H1 (cell line): ENCODE measurements at regions not wholly inside any gene's neighbourhood (a gene's known extent, or its start where the extent isn't known, plus 50 kb on each side); places are given as distances from the start of the nearest gene placed in this dataset.

Experiments used
- CTCF ChIA-PET: fragments of 300-600 bp; sonication (Branson Sonifier 250); formaldehyde crosslinking; loops from one replicate; lab custom pipeline; 2021; ENCODE audit not compliant: partially characterized antibody; lab: Charles Lee
- POLR2A ChIA-PET: fragments of 300-600 bp; sonication (Branson Sonifier 250); formaldehyde crosslinking; loops from one replicate; lab custom pipeline; 2021; ENCODE audit warnings: inconsistent platforms; ENCODE audit not compliant: partially characterized antibody; lab: Charles Lee
- DNase-seq, 2 experiments: peaks; one replicate each; pipeline versions ENCODE4 v3.0.0 to v3.0.0-alpha.2; 2010 to 2022; ENCODE audit warnings: low spot score in 2 of 2, low read depth in 1 of 2, mixed read lengths in 1 of 2
- FAIRE-seq: peaks from 2 replicates; lab custom pipeline; 2011; peaks lifted over from hg19 to GRCh38; lab: Jason Lieb, UNC
- H2AFZ ChIP-seq: 2 replicates; pipeline ENCODE4 v1.8.1; 2012; ENCODE audit warnings: low read length, inconsistent platforms
- H2AK5ac ChIP-seq: 2 replicates; pipeline ENCODE4 v1.6.1; 2013; ENCODE audit warnings: low read depth, low read length
- H2BK120ac ChIP-seq: replicated peaks from 2 replicates; pipeline ENCODE3; 2013; ENCODE audit warnings: low read depth, low read length, inconsistent platforms
- H2BK12ac ChIP-seq: 2 replicates; pipeline ENCODE4 v1.6.1; 2013; ENCODE audit warnings: low read depth, low read length
- H2BK15ac ChIP-seq: 2 replicates; pipeline ENCODE4 v1.6.1; 2013; ENCODE audit warnings: low read length
- H2BK20ac ChIP-seq: 2 replicates; pipeline ENCODE4 v1.6.1; 2013; ENCODE audit warnings: low read length
- H2BK5ac ChIP-seq: 2 replicates; pipeline ENCODE4 v1.6.1; 2013; ENCODE audit warnings: low read depth, low read length
- H3K14ac ChIP-seq: 2 replicates; pipeline ENCODE4 v1.6.1; 2013; ENCODE audit warnings: inconsistent platforms; ENCODE audit not compliant: insufficient read length
- H3K18ac ChIP-seq: 2 replicates; pipeline ENCODE4 v1.6.1; 2013; ENCODE audit warnings: low read length; ENCODE audit errors: extremely low read depth
- H3K23ac ChIP-seq: 2 replicates; pipeline ENCODE4 v1.6.1; 2013; ENCODE audit warnings: inconsistent platforms; ENCODE audit not compliant: insufficient read length
- H3K23me2 ChIP-seq: 2 replicates; pipeline ENCODE4 v1.6.1; 2013; ENCODE audit warnings: low read depth, low read length
- H3K27ac ChIP-seq: 2 replicates; pipeline ENCODE4 v1.6.1; 2011; ENCODE audit warnings: low read depth, low read length, inconsistent platforms
- H3K27me3 ChIP-seq, 4 experiments: replicated peaks in 1 of 4; 1 replicate in 1 of 4; 2 replicates in 3 of 4; pipeline versions ENCODE4 v1.6.1 to v1.8.1; 2011 to 2013; ENCODE audit warnings: low read length in 3 of 4, mild to moderate bottlenecking in 3 of 4, inconsistent platforms in 2 of 4, mixed read lengths in 2 of 4, moderate library complexity in 1 of 4; ENCODE audit not compliant: control insufficient read depth in 3 of 4, insufficient read depth in 3 of 4; ENCODE audit errors: extremely low read depth in 1 of 4
- H3K36me3 ChIP-seq, 4 experiments: 2 replicates each; pipeline versions ENCODE4 v1.6.1 to v1.8.1; 2011 to 2013; ENCODE audit warnings: mild to moderate bottlenecking in 4 of 4, low read length in 3 of 4, moderate library complexity in 2 of 4, control low read depth in 1 of 4, inconsistent platforms in 1 of 4; ENCODE audit not compliant: insufficient read depth in 4 of 4, control insufficient read depth in 2 of 4
- H3K4ac ChIP-seq: replicated peaks from 2 replicates; pipeline ENCODE3; 2013; ENCODE audit warnings: low read length, low read depth, mixed read lengths, inconsistent platforms; ENCODE audit not compliant: insufficient read length
- H3K4me1 ChIP-seq, 4 experiments: replicated peaks in 1 of 4; 1 replicate in 1 of 4; 2 replicates in 3 of 4; pipeline versions ENCODE4 v1.6.1 to v1.8.1; 2011 to 2013; ENCODE audit warnings: low read length in 3 of 4, inconsistent platforms in 2 of 4, mixed read lengths in 1 of 4; ENCODE audit not compliant: insufficient read depth in 4 of 4, control insufficient read depth in 3 of 4
- H3K4me2 ChIP-seq, 2 experiments: 2 replicates each; pipeline versions ENCODE4 v1.6.1 to v1.8.1; 2011 to 2013; ENCODE audit warnings: low read depth in 2 of 2, low read length in 2 of 2, control low read depth in 1 of 2, inconsistent platforms in 1 of 2, mild to moderate bottlenecking in 1 of 2; ENCODE audit not compliant: insufficient read depth in 1 of 2
- H3K4me3 ChIP-seq, 4 experiments: fragments of 200-600, 300-600 bp in 1 of 4; sonication (generic), shearing (Covaris generic), sonication (Bioruptor Twin) in 1 of 4; 2 replicates each; pipeline versions ENCODE4 v1.5.1 to v1.8.1; 2011 to 2016; ENCODE audit warnings: low read length in 4 of 4, low read depth in 3 of 4, control low read depth in 2 of 4, inconsistent platforms in 2 of 4, mild to moderate bottlenecking in 2 of 4, mixed read lengths in 1 of 4, moderate library complexity in 1 of 4; ENCODE audit not compliant: insufficient read depth in 2 of 4; ENCODE audit errors: extremely low read depth in 1 of 4
- H3K56ac ChIP-seq: replicated peaks from 2 replicates; pipeline ENCODE3; 2013; ENCODE audit warnings: low read depth, mild to moderate bottlenecking, mixed read lengths, low read length, inconsistent platforms; ENCODE audit not compliant: insufficient read length
- H3K79me1 ChIP-seq: 2 replicates; pipeline ENCODE4 v1.6.1; 2013; ENCODE audit warnings: low read depth, low read length, control low read depth
- H3K79me2 ChIP-seq, 2 experiments: 2 replicates each; pipeline versions ENCODE4 v1.6.1 to v1.8.1; 2012 to 2013; ENCODE audit warnings: low read length in 2 of 2, mild to moderate bottlenecking in 2 of 2, inconsistent platforms in 1 of 2; ENCODE audit not compliant: insufficient read depth in 2 of 2, control insufficient read depth in 1 of 2
- H3K9ac ChIP-seq, 4 experiments: replicated peaks in 1 of 4; 1 replicate in 1 of 4; 2 replicates in 3 of 4; pipeline versions ENCODE4 v1.6.1 to v1.8.1; 2011 to 2013; ENCODE audit warnings: low read depth in 3 of 4, low read length in 3 of 4, control low read depth in 2 of 4, mild to moderate bottlenecking in 2 of 4, moderate library complexity in 2 of 4, inconsistent platforms in 1 of 4; ENCODE audit errors: extremely low read depth in 1 of 4
- H3K9me3 ChIP-seq, 2 experiments: 2 replicates each; pipeline versions ENCODE4 v1.6.1 to v1.8.1; 2012 to 2013; ENCODE audit warnings: mild to moderate bottlenecking in 2 of 2, moderate library complexity in 2 of 2, control low read depth in 1 of 2, inconsistent platforms in 1 of 2, low read depth in 1 of 2, low read length in 1 of 2, mixed read lengths in 1 of 2; ENCODE audit not compliant: insufficient read depth in 2 of 2
- H4K20me1 ChIP-seq, 2 experiments: replicated peaks in 1 of 2; 2 replicates each; pipeline versions ENCODE3 to v1.8.1; 2011 to 2013; ENCODE audit warnings: inconsistent platforms in 2 of 2, low read length in 2 of 2, mild to moderate bottlenecking in 1 of 2; ENCODE audit not compliant: insufficient read depth in 2 of 2, control insufficient read depth in 1 of 2
- H4K5ac ChIP-seq: 2 replicates; pipeline ENCODE4 v1.6.1; 2013; ENCODE audit warnings: low read length, low read depth, mixed read lengths, inconsistent platforms; ENCODE audit not compliant: insufficient read length
- H4K8ac ChIP-seq: 2 replicates; pipeline ENCODE4 v1.8.0; 2013; ENCODE audit warnings: mild to moderate bottlenecking, moderate library complexity, low read length, inconsistent platforms; ENCODE audit not compliant: insufficient read depth; ENCODE audit errors: extremely low read depth
- H4K91ac ChIP-seq: replicated peaks from 2 replicates; pipeline ENCODE3; 2013; ENCODE audit warnings: low read length, mixed read lengths, inconsistent platforms; ENCODE audit not compliant: insufficient read length
- BRCA1 ChIP-seq: IDR thresholded peaks from 2 replicates; pipeline ENCODE4 v1.6.1; 2012; ENCODE audit warnings: low read depth, low read length, improper control_type of control experiment
- CHD1 ChIP-seq: IDR thresholded peaks from 2 replicates; pipeline ENCODE4 v1.6.1; 2012; ENCODE audit warnings: low read depth, low read length, improper control_type of control experiment
- CHD2 ChIP-seq: IDR thresholded peaks from 2 replicates; pipeline ENCODE4 v1.6.1; 2012; ENCODE audit warnings: low read length, improper control_type of control experiment
- GABPA ChIP-seq: IDR thresholded peaks from 2 replicates; pipeline ENCODE4 v1.6.1; 2011; ENCODE audit warnings: mild to moderate bottlenecking, low read length, moderate library complexity, borderline replicate concordance; ENCODE audit not compliant: insufficient read depth
- MAFK ChIP-seq: IDR thresholded peaks from 2 replicates; pipeline ENCODE4 v1.6.1; 2012; ENCODE audit warnings: low read depth, mild to moderate bottlenecking, improper control_type of control experiment, low read length
- RAD21 ChIP-seq, 2 experiments: IDR thresholded peaks in 1 of 2; conservative IDR thresholded peaks in 1 of 2; 2 replicates each; pipeline ENCODE4 v1.6.1; 2011; ENCODE audit warnings: low read depth in 2 of 2, low read length in 2 of 2, improper control_type of control experiment in 1 of 2, inconsistent platforms in 1 of 2, mild to moderate bottlenecking in 1 of 2, moderate library complexity in 1 of 2
- RBBP5 ChIP-seq: IDR thresholded peaks from 2 replicates; pipeline ENCODE4 v1.7.1; 2012; ENCODE audit warnings: low read depth, mild to moderate bottlenecking, inconsistent platforms, low read length, moderate library complexity, borderline replicate concordance
- SAP30 ChIP-seq: fragments of 300-600 bp; sonication (generic); IDR thresholded peaks from 2 replicates; pipeline ENCODE4 v1.7.1; 2012; ENCODE audit warnings: low read length, moderate library complexity, mild to moderate bottlenecking, inconsistent platforms; ENCODE audit not compliant: insufficient read depth, insufficient replicate concordance
- SIN3A ChIP-seq, 2 experiments: IDR thresholded peaks in 1 of 2; conservative IDR thresholded peaks in 1 of 2; 2 replicates each; pipeline ENCODE4 v1.6.1; 2011 to 2012; ENCODE audit warnings: low read length in 2 of 2, improper control_type of control experiment in 1 of 2, low read depth in 1 of 2, mild to moderate bottlenecking in 1 of 2
- SP4 ChIP-seq: IDR thresholded peaks from 2 replicates; pipeline ENCODE4 v1.6.1; 2012; ENCODE audit warnings: low read length, inconsistent platforms
- TAF1 ChIP-seq: IDR thresholded peaks from 2 replicates; pipeline ENCODE4 v1.6.1; 2011; ENCODE audit warnings: mild to moderate bottlenecking, low read depth, low read length
- WGBS, 2 experiments: shearing (Covaris generic) in 1 of 2; methylation state at CpG; one replicate each; pipeline versions ENCODE4 v1.1.6 to v1.1.7; 2013 to 2015; ENCODE audit warnings: low lambda C conversion rate in 2 of 2, mixed read lengths in 2 of 2, inconsistent platforms in 1 of 2, low coverage in 1 of 2, missing lambda C conversion rate in 1 of 2; ENCODE audit not compliant: insufficient replicate concordance in 2 of 2, insufficient coverage in 1 of 2, insufficient read length in 1 of 2; ENCODE audit errors: extremely low coverage in 1 of 2, missing lambda C conversion rate in 1 of 2; 5-methylcytosine and 5-hydroxymethylcytosine counted together
- TF ChIP-seq, protein P1 (sequence below), 3 experiments: IDR thresholded peaks; 1 replicate in 2 of 3; 2 replicates in 1 of 3; pipeline versions ENCODE4 v1.5.1 to v1.6.1; 2011; ENCODE audit warnings: low read length in 3 of 3, mild to moderate bottlenecking in 3 of 3, inconsistent platforms in 2 of 3, low read depth in 1 of 3, moderate library complexity in 1 of 3; ENCODE audit not compliant: insufficient read depth in 1 of 3; ENCODE audit errors: control extremely low read depth in 1 of 3

DNA sequence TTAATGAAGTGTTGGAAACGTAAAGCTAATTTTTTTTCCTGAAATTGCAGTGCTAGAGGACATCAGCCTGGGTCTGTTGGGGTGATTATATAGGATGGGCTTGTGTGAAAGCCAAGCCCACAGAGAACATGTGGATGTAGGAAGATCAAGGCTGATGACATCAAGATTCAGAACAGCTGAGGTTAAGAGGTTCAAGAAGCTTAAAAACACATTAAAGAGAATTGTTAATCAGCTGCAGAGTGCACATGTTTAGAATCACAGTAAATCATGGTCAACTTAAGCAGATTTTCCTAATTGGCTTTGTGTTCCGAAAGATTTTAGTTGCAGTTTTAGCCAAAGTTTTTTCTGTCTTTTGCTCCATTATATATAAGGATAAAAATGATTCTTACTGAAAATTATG is 87.9 kb upstream of the PRICKLE1 start:
- Histone ChIP-seq H4K8ac (no peak overlapping the region), H3K79me2 (no peaks in the 10 kb centered on the region), H3K27ac (no peak overlapping the region), H2BK12ac (no peak overlapping the region), H3K4me1 (peaks cover 0 to 2% (median 0%) of the 10 kb centered on the region in 4 experiments; a peak in 2 of 7 replicates), H4K20me1 (no peaks in the 10 kb centered on the region), H3K14ac (no peak overlapping the region), H2BK20ac (no peak overlapping the region), H3K23ac (no peak overlapping the region), H3K27me3 (no peaks in the 10 kb centered on the region), H2BK5ac (no peak overlapping the region), H3K18ac (no peak overlapping the region), H3K4me3 (no peak overlapping the region), H3K9me3 (no peaks in the 10 kb centered on the region; a peak in 1 of 4 replicates), H2BK120ac (no peak overlapping the region), H3K9ac (no peak overlapping the region), H3K56ac (no peak overlapping the region), H3K79me1 (no peaks in the 10 kb centered on the region), H2AFZ (no peak overlapping the region), H3K4me2 (no peak overlapping the region), H4K91ac (no peak overlapping the region), H3K36me3 (no peaks in the 10 kb centered on the region), H4K5ac (no peak overlapping the region), H3K23me2 (no peaks in the 10 kb centered on the region), H3K4ac (no peak overlapping the region), H2BK15ac (no peak overlapping the region), H2AK5ac (no peak overlapping the region)
- ChIA-PET POLR2A (no interaction called here), CTCF (no interaction called here)
- 85% methylated on average over 2 of the region's 2 CpGs; no CpG with 5 or more reads in 1 of the 2 experiments for WGBS, 2 experiments
- DNase-seq: no peak
- FAIRE-seq: no peak
- TF ChIP-seq RAD21 (IDR thresholded peaks at IDR 0.05 in 1 of 2, conservative IDR thresholded peaks at IDR 0.05 in 1 of 2; ENCODE audit: low read depth in 2 of 2, low read length in 2 of 2) (no peak), TAF1 (no peak), SP4 (no peak), GABPA (no peak), CHD1 (no peak), SAP30 (no peak), SIN3A (conservative IDR thresholded peaks at IDR 0.05 in 1 of 2, IDR thresholded peaks at IDR 0.05 in 1 of 2; ENCODE audit: low read depth in 1 of 2, low read length in 2 of 2) (no peak), BRCA1 (no peak), RBBP5 (no peak), CHD2 (no peak), MAFK (no peak)
- TF ChIP-seq, protein P1, sequence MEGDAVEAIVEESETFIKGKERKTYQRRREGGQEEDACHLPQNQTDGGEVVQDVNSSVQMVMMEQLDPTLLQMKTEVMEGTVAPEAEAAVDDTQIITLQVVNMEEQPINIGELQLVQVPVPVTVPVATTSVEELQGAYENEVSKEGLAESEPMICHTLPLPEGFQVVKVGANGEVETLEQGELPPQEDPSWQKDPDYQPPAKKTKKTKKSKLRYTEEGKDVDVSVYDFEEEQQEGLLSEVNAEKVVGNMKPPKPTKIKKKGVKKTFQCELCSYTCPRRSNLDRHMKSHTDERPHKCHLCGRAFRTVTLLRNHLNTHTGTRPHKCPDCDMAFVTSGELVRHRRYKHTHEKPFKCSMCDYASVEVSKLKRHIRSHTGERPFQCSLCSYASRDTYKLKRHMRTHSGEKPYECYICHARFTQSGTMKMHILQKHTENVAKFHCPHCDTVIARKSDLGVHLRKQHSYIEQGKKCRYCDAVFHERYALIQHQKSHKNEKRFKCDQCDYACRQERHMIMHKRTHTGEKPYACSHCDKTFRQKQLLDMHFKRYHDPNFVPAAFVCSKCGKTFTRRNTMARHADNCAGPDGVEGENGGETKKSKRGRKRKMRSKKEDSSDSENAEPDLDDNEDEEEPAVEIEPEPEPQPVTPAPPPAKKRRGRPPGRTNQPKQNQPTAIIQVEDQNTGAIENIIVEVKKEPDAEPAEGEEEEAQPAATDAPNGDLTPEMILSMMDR (IDR thresholded peaks at IDR 0.05; ENCODE audit: control extremely low read depth in 1 of 3, insufficient read depth in 1 of 3, low read depth in 1 of 3, low read length in 3 of 3): no peak
